HEK293T (cell line): ENCODE measurements at regions not wholly inside any gene's neighbourhood (a gene's known extent, or its start where the extent isn't known, plus 50 kb on each side); places are given as distances from the start of the nearest gene placed in this dataset.

ENCODE experiments used
- CTCF ChIA-PET: fragments of 350-600 bp; formaldehyde crosslinking; extraction: SDS; loops from one replicate; lab custom pipeline; 2021; ENCODE audit warnings: antibody characterized with exemption, inconsistent platforms; lab: Yijun Ruan, JAX
- POLR2A ChIA-PET: fragments of 350-600 bp; formaldehyde crosslinking; extraction: SDS; loops from one replicate; lab custom pipeline; 2020; ENCODE audit warnings: antibody characterized with exemption, inconsistent platforms; lab: Yijun Ruan, JAX
- DNase-seq: peaks from one replicate; pipeline ENCODE4 v3.0.0; 2012; ENCODE audit warnings: mixed read lengths; ENCODE audit errors: extremely low spot score
- ARNT ChIP-seq: fragments of 450-650 bp; IDR thresholded peaks from 2 replicates; pipeline ENCODE4 v1.6.1; 2017; ENCODE audit warnings: mild to moderate bottlenecking
- BHLHE40 ChIP-seq: fragments of 450-650 bp; IDR thresholded peaks from 2 replicates; pipeline ENCODE4 v1.6.1; 2016; ENCODE audit warnings: mild to moderate bottlenecking, moderate library complexity, borderline replicate concordance
- CTBP1 ChIP-seq: fragments of 450-650 bp; IDR thresholded peaks from 2 replicates; pipeline ENCODE4 v1.6.1; 2016; ENCODE audit warnings: borderline replicate concordance
- ELF4 ChIP-seq: fragments of 450-650 bp; IDR thresholded peaks from 2 replicates; pipeline ENCODE4 v1.6.1; 2017; ENCODE audit warnings: antibody characterized with exemption
- FOXA1 ChIP-seq: fragments of 450-650 bp; IDR thresholded peaks from 2 replicates; pipeline ENCODE4 v1.6.1; 2016; ENCODE audit warnings: mild to moderate bottlenecking
- FOXK2 ChIP-seq: fragments of 450-650 bp; IDR thresholded peaks from 2 replicates; pipeline ENCODE4 v1.6.1; 2016; ENCODE audit warnings: mild to moderate bottlenecking
- FOXM1 ChIP-seq: fragments of 450-650 bp; IDR thresholded peaks from 2 replicates; pipeline ENCODE4 v1.6.1; 2017; ENCODE audit warnings: mild to moderate bottlenecking, borderline replicate concordance
- HDGF ChIP-seq: fragments of 450-650 bp; IDR thresholded peaks from 2 replicates; pipeline ENCODE4 v1.6.1; 2017; ENCODE audit warnings: antibody characterized with exemption, borderline replicate concordance
- L3MBTL2 ChIP-seq: fragments of 450-650 bp; conservative IDR thresholded peaks from 2 replicates; pipeline ENCODE4 v1.6.1; 2016; ENCODE audit warnings: mild to moderate bottlenecking
- LEF1 ChIP-seq: fragments of 450-650 bp; IDR thresholded peaks from 2 replicates; pipeline ENCODE4 v1.6.1; 2017; ENCODE audit warnings: mild to moderate bottlenecking, borderline replicate concordance
- NFRKB ChIP-seq: fragments of 450-650 bp; IDR thresholded peaks from 2 replicates; pipeline ENCODE4 v1.6.1; 2016; ENCODE audit warnings: mild to moderate bottlenecking, moderate library complexity
- SP1 ChIP-seq: fragments of 450-650 bp; IDR thresholded peaks from 2 replicates; pipeline ENCODE4 v1.6.1; 2017
- SUZ12 ChIP-seq: fragments of 450-650 bp; IDR thresholded peaks from 2 replicates; pipeline ENCODE4 v1.6.1; 2016; ENCODE audit warnings: mild to moderate bottlenecking
- TARDBP ChIP-seq: fragments of 450-650 bp; IDR thresholded peaks from 2 replicates; pipeline ENCODE4 v1.6.1; 2016
- ZNF384 ChIP-seq: fragments of 450-650 bp; IDR thresholded peaks from 2 replicates; pipeline ENCODE4 v1.6.1; 2016
- TF ChIP-seq, protein P1 (sequence below): fragments of 450-650 bp; IDR thresholded peaks from 2 replicates; pipeline ENCODE4 v1.6.1; 2016

DNA sequence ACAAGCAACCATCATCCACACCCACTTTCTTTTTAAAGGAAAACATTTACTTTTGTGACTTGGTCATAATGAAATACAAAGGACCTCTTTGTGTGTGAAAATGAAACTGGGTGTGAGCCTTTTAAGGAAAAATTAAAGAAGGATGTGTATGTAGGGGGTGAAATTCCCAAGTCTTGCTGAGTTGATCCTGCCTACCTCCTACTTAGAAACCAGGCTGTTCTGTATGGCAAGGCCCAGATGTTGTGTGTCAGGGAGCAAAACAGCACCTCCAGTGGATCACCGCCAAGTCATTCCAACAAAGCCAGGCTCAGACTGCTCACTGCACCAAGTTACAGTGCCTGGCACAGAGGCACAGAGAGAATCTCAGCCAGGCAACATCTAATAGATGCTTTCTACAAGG is 198.5 kb upstream of the FBN2 start:
- POLR2A ChIA-PET, result no interaction called here
- no peak for TF ChIP-seq SP1
- no peak for TF ChIP-seq NFRKB
- no peak for TF ChIP-seq LEF1
- TF ChIP-seq, protein P1, sequence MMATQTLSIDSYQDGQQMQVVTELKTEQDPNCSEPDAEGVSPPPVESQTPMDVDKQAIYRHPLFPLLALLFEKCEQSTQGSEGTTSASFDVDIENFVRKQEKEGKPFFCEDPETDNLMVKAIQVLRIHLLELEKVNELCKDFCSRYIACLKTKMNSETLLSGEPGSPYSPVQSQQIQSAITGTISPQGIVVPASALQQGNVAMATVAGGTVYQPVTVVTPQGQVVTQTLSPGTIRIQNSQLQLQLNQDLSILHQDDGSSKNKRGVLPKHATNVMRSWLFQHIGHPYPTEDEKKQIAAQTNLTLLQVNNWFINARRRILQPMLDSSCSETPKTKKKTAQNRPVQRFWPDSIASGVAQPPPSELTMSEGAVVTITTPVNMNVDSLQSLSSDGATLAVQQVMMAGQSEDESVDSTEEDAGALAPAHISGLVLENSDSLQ, result no peak
- no peak for TF ChIP-seq FOXK2
- no peak for DNase-seq
- CTCF ChIA-PET, result no interaction called here

DNA sequence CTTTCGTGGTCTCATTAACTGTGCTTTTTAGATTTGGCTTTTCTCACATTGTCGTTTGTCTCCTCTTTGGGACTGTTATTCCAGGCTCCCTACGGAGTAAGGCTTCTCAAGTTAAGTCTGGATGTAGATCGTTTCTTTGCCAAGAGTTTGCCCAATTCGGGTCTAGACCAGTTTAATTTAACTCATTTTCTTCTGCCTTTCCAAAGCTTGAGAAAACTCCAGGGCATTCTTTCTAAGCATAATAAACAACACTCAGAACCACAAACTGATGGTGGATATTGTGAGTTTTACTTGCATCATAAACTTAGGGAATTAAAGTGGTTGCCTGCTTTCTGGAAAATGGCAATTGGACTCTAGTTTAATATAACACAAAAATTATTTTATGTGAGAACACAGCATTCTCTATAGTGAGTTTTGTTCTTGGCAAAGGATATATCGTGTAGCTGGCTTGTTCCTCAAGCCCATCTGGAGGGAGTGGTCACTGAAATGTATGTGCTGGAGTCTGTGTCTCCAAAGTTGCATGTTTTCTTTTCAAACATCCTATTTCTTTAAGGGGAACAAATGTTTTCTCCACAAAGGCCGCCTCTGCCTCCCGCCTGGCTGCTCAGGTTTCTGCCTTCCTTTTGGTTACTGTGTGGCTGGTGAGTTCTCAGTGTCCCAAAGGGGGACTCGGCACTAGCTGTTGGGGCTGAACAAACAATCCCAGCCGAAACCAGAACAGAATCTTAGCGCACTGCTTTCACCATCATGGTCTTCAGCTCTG is 211.3 kb upstream of the FBN2 start:
- TF ChIP-seq TARDBP (no peak), ELF4 (no peak), ARNT (no peak), FOXK2 (no peak), ZNF384 (no peak), CTBP1 (no peak), SUZ12 (no peak), HDGF (no peak), BHLHE40 (no peak), FOXM1 (no peak), SP1 (no peak), FOXA1 (no peak), LEF1 (no peak), L3MBTL2 (no peak)
- TF ChIP-seq, protein P1, result no peak
- ChIA-PET CTCF (no interaction called here), POLR2A (no interaction called here)
- no peak for DNase-seq

DNA sequence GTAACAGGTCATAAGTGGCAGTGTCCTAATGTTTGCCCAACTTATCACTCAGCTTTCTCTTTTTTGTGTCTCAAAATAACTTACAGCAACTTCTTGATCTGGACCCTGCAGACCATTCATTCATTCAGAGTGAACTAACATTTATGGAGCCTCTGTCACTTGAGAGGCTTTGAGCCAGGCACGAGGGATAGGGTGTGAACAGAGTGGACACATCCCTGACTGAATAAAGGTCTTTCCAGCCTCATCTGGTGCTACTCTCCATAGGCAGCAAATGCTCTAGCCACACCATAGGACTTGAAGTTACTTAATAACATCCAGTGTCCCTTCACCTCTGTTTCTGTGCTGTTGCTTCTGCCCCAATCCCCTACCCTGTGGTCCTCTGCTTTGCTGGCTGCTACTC is 212.1 kb upstream of the FBN2 start:
- DNase-seq, result no peak
- ChIA-PET POLR2A (no interaction called here), CTCF (no interaction called here)
- TF ChIP-seq ZNF384, result no peak
- TF ChIP-seq FOXK2, result no peak
- no peak for TF ChIP-seq CTBP1
- no peak for TF ChIP-seq SUZ12
- TF ChIP-seq BHLHE40, result no peak
- no peak for TF ChIP-seq NFRKB
- no peak for TF ChIP-seq LEF1
- no peak for TF ChIP-seq HDGF
- no peak for TF ChIP-seq TARDBP
- TF ChIP-seq ELF4, result no peak
- TF ChIP-seq, protein P1, result no peak
- TF ChIP-seq SP1, result no peak
- TF ChIP-seq FOXA1, result no peak
- no peak for TF ChIP-seq L3MBTL2
- TF ChIP-seq FOXM1, result no peak

DNA sequence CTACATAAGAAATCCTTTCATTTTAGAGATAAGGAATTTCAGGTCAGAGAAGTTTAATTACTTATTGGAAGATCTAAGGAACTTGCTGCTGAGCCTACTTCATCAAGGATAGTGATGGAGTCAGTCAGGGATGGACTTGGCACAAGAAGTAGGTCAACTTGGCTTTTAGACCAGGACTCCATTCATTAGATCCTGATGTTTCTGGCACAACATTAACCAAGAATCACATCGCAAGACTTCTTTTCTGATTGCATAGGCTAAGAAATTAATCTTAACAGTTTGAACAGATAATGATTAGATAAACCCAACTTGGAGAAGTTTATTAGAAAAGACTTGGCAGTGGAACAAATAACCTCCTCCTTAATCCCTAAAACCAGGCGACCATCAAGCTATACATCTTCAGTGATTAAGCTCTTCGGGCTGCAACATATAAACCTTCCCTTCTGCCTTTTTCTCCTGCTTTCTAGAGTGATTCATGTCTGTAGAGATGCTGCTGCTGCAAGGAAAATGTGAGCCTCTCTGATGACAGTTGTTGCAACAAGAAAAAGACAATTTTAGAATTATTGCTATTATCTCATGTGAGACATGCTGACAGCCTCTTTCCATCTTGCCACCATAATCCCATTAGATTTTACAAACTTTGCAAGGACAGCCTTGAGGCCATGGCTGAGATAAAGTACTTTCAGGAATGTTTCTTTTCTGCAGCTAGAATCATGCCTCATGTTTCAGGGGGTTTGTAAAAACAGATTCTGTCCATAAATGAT is 207.9 kb upstream of the SLC27A6 start:
- POLR2A ChIA-PET, result no interaction called here
- no peak for DNase-seq
- TF ChIP-seq L3MBTL2 (no peak), SP1 (no peak), ARNT (no peak), FOXA1 (no peak), FOXK2 (no peak), NFRKB (no peak), FOXM1 (no peak), CTBP1 (no peak), ELF4 (no peak)
- TF ChIP-seq, protein P1, result no peak
- CTCF ChIA-PET, result no interaction called here

DNA sequence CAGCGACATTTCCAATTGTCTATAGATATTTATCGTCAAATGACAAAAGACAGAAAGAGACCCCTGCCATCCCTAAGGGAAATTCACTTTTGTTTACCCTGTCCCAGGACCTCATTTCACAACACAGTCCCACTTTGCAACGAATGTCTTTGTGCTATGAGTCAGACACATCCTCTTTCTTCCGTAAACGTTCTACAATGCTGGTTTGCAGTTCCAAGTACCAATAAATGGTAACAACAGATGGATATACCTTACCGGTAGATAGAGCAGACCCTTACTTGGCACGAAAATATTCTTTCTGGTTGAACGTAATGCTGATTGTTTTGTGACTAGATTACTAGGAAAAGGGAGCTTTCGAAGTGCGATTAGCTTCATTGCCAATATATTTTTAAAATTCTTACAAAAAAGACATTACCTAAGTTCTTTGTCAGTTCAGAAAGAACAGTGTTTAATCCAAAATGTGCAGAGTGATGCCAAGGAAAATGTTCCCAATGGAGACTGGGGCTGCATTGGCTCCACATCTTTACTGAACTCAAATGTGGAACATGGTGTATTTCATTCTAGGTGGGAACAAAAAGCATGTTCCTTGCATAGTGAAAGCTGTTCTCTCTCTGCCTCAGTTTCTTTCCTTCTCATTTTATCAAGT is 202.5 kb upstream of the SLC27A6 start:
- TF ChIP-seq LEF1 (no peak), NFRKB (no peak), CTBP1 (no peak), BHLHE40 (no peak), L3MBTL2 (no peak), ZNF384 (no peak), HDGF (no peak), FOXK2 (no peak), ELF4 (no peak), FOXA1 (no peak), SUZ12 (no peak), TARDBP (no peak), SP1 (no peak), ARNT (no peak), FOXM1 (no peak)
- TF ChIP-seq, protein P1, result no peak
- CTCF ChIA-PET, result no interaction called here
- no peak for DNase-seq
- POLR2A ChIA-PET, result no interaction called here
